Fibroblast of the conjunctiva (primary cell): ENCODE measurements at regions not wholly inside any gene's neighbourhood (a gene's known extent, or its start where the extent isn't known, plus 50 kb on each side); places are given as distances from the start of the nearest gene placed in this dataset.

Experiments
- DNase-seq: peaks from one replicate; pipeline ENCODE4 v3.0.0-alpha.2; 2010; ENCODE audit warnings: low read depth

DNA sequence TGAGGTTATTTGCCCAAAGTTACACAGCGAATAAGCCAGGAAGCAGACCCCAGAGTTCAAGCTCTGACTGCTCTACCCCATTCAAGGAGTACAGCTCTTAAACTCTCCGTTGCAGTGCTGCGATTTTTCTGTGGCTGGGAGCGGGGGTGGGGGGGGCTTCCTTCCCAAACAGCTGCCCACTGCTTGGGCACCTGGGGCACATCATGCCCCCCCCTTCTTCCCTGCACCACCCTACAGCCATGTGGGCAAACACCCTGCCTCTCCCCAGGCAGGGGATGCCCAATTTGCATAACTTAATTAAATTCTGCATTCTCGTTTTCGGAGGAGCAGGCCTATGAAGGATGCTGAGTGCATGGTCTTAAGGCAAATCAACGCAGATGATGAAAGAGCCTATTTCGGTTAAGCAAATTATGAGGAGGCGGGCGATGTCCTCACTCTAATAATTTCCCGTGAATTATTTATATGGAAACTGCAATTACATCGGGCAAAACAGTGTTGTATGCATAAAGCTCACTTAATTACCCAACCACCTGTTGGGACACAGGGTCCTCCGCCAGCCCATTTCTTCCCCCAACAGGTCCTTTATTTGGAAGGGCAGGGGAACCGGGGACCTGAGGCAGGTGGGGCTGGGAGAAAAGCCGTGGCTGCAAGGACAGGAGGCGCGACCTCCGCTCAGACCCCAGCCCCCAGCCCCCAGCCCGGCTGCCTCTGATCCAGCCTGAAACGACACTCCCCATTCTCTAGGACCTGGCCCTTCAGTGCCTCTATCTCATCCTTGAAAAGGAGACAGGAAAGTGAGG lies 610.5 kb downstream of the BUD13 start:
- no peak for DNase-seq

DNA sequence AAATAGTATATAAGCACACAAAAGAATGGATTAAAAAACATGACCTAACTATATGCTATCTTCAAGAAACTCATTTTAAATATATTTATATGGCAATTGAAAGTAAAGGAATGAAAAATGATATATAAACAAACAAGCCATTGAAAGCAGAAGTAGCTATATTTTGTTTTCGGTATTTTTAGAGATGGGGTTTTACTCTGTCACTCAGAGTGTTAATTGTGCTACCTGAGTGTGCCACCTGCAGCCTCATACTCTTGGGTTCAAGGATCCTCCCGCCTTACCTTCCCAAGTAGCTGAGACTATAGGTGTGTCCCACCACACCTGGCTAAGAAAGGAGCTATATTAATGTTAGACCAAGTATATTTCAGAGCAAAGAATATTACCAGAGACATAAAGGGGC lies 624.1 kb downstream of the BUD13 start:
- no peak for DNase-seq

DNA sequence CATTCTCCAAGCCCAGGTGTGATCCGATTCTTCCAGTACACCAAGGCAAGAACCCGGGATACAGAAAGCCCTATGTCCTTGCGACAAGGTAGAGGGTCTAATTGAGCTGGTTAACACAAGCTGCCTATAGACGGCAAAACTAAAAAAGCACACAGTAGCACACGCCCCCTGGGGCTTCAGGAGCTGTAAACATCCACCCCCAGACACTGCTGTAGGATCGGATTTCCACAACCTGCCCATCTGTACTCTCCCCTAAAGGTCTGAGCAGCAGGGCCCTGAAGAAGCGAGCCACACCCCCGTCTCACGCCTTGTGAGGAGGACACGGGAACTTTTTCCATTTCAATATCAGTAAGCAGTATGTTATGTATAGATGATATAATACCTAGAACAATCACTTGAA lies 624.7 kb downstream of the BUD13 start:
- no peak for DNase-seq

DNA sequence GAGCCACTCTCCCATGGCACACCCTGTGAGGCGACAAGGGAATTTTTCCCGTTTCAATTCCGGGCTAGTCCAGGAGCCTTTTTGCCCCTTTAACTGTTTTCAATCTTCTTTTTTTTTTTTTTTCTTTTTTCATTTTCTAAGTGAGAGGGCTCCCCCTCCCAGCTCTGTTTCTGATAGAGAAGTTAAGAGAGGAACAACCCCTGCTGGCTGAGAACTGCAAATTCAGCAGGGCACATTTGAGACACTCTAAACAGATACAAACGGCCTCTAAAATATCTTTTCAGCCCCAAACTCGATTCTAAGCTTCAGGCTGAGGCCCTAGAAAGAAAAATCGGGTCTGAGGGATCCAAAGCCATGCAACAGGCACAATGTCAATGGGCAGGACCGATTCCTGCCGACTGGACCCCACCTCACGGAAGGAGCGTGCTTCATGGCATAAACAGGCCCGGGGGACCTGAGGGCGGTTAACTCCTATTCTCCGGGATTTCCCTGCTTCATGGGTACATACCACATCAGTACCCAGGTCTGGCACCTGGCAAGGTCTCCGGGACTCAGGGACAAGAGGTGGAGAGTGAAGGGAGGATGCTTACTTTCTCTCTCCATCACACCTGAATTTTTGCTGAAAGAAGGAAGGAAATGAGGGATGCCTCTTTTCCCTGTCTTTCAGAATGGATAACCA lies 627.5 kb downstream of the BUD13 start:
- DNase-seq = no peak

DNA sequence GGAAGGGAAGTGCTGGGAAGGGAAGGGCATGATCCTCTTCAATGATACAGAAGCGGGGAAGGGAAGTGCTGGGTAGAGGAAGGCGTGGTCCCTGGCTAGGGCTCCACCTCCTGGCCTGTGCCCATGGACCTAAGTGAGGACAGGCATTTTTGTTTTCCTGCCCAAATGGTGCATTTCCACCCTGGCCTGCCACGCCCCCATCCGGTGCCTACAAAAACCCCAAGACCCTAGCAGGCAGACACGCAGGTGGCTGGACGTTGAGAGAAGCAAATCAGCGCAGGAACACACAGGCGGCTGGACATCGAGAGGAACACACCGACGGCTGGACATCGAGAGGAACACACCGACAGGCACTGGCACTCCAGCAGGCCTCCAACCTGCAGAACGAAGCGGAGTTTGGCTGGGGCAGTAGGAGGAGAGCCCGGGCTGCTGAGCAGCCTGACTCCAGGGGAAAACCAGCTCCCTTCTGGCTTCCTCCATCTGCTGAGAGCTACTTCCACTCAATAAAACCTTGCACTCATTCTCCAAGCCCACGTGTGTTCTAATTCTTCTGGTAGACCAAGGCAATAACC lies 628.3 kb downstream of the BUD13 start:
- DNase-seq = no peak

DNA sequence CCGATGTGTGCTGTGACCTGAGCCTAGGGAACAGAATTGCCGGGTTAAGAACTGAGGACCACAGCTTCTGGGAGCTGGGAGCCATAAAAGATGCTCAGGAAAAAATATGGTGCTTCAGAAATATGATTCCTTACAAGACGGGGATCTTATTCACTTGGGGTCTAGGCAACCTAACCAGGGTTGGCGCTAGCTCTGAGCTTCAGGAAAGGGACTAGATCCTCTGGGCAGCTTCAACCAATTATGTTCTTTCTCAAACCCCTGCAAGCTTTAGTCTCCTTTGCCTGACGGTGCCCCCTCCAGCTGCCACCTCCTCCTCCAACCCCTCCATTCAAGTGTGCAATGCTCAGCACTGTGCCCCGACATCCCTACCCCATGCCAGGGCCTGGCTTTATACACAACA lies 634.1 kb upstream of the CADM1 start:
- no peak for DNase-seq

DNA sequence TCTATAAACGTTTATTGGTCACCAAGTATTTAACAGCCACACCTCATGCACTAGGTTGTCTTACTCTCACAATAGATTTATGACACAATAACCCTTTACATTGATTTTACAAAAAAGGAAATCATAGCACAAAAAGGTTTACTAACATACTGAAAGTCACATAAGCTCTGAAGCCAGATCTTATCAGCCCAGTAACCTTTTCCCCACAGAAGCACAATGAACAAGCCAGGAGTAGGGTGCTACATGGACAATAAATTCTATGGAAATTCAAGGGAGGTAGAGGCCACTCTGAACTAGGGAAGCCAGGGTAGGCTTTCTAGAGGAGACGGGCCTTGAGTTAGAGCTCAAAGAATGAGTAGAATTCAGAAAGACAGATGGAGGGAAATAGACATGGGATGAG lies 633.5 kb upstream of the CADM1 start:
- DNase-seq = no peak

DNA sequence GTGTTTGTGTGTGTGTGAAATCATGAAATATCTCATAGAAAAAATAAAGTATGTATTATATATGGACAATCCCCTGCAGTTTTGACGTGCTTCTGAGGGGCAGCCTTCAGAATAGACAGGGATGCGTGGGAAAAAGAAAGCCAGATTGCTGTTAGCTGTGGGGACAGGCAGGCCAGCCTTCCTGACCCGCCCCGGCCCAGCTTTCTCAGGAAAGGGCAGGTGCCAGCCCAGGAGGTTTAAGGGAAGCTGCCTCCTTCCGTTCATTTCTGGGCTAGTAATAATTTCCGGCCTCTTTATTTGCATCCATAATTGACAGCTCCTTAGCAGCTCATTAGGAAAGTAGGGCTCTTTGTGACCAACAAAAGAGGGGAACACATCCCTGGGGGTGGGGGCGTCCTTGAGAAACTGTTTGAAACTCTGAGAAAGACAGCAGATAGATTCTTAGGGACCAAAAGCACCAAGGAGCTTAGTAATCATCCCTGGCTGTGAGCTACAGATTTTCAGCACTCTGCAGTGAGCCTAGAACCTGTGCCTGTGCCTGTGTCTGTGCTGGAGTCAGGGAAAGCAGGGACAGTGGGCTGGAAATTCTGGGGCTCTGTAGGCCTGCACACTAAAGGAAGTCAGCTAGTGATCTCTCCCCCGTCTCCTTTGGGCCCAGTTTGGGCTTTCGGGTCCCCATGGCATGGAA lies 632.9 kb upstream of the CADM1 start:
- no peak for DNase-seq

DNA sequence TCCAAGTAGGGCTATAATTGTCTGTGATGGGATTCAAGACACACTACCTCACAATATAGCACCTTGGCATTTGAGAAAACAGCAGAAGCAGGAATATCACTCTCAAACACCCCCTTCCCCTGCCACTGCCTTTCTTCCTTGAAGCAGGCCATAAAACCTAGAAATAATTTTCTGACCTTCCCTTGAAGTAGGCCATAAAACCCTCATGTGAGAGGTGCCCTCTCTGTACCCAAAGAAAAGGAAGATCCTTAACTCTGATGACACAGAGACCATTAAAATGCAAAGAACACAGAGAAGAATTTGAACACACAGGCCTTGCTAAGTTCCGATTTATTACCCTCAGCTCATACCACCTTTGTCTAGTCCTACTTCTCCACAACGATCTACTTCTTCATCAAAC lies 631.7 kb upstream of the CADM1 start:
- DNase-seq = no peak

DNA sequence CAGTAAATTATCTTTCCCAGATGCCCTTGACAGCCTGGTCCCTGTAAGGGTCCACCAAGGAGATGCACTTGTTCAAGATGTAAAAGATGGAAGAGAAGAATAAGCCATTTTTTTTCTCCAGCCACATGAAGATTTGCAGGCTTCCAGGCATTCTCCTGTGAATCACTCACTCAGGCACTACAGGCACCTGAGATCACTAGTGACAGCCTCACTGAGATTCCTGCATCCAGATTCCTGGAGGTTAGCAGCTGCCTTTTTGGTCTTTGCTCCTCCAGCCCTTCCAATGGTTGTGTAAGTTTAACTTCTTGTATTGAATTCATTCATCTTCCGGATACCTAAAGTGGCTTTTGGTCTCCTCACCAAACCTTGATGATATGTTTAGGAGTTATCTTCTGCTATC lies 630.2 kb upstream of the CADM1 start:
- no peak for DNase-seq

DNA sequence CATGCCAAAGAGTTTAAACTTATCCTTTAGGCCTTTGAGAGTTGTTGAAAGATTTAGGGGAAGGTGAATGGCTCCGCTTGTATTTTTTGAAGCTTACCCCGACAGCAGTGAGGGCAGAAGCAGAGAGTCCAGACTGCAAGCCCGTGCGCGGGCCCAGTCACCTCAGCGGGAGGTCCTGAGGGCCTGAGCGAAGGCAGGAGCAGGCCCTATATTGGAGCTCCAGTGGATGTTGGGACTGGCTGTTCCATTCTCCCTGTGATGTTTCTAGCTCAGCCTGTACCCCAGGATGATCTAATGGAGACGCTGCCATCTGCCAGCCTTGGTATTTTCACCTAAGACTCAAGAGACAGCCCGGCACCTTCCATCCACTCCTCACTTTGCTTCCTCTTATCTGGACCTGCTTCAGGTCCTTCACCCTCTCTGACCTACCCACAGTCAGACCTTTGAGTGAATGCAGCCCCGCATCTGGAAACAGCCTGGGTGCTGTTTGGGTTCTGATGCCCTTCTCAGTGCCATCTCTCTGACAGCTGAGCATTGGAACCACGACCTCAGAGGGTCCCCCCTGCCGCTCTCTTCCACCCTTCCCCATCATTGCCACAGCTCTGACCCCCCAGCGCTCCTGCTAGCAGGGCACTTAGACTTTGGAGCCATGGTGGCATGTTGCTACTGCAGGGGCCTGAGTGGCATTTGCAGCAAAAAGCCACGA lies 628.2 kb upstream of the CADM1 start:
- no peak for DNase-seq

DNA sequence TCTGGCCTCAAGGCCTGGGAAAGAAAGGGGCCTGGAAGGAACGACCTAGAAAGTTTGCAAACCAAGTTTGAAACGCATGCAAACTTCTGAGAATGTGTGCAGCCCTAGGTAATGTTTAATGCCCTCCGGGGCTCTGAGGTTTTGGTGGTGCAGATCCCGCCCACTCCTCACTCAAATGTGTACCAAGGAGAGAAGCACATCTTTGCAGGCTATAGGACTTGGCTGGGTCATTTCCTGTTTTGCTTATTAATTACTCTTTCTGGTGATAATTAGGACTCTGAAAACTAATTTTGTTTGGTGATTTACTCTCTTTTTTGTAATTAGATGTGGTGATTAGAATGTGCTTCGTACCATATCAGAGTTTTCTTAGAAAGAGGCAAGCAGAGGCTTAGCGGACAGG lies 625.9 kb upstream of the CADM1 start:
- DNase-seq = no peak

DNA sequence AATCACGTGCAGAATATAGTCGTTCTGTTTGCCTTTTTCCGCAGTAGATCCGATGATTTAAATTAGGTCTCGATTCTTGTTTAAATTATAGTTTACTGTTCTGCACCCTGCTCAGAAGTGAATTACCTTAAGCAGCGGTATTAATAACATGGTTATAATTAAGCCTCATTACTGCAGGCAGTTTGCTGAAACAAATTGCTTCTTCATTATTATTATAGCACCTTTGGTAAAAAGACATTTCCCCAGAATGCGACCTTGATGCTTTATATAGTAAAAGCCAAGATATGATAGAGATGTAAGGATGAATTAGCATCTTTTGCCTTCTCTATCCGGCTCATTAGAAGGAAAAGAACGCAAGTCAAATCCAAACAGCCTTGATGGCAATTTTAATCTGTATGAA lies 625.2 kb upstream of the CADM1 start:
- DNase-seq = no peak

DNA sequence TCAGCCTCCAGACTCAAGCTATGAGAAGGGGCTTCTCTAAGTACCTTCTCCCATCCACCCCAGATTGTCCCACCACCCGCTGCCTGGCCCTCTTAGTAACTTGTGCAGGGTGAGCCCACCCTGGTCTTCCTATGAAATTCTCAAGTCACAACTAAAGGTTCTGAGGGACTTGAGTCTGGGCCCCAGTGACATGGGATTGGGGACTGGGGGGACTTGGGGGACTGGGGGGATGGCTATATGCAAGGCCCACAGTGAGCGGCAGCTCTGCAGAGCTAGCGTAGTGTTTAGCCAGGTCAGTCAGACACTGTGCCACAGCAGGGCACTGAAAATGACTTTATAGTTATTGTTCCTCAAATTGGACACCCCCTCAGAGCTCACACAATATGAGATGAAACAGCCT lies 622.3 kb upstream of the CADM1 start:
- no peak for DNase-seq

DNA sequence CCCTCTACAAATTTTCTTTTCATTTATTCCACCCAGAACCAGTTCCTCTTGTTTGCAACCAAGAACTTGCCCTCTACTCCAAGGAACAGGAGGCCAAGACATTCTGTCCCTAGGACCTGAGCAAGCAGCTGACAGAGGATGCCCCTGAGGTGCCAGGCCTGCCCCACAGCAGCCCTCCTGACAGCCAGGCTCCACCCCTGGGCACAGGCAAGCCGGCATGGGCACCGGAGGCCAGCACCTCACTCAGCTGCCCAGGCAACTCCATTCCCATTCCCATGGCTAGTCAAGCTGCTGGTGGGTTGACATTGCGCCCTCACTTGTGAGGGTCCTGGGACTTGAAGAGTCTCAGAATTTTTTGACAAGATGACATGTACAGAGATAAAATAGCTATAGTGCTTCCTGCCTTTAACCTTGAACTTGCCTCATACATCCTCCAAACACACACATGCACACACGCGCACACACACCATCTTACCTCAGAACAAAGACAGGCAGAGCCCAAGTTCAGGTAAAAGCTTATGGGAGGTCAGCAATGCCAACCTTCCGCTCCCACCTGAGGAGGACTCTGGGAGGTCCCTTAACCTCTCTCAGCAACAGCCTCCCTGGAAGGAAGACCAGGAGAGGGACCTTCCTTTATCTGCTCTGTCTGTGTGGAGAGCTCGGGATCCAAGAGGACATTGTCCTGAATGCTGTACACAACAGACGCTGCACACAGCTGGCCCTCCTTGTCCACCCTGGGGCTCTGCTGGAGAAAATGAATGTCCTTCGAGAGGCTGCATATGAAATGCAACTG lies 620.9 kb upstream of the CADM1 start:
- no peak for DNase-seq

DNA sequence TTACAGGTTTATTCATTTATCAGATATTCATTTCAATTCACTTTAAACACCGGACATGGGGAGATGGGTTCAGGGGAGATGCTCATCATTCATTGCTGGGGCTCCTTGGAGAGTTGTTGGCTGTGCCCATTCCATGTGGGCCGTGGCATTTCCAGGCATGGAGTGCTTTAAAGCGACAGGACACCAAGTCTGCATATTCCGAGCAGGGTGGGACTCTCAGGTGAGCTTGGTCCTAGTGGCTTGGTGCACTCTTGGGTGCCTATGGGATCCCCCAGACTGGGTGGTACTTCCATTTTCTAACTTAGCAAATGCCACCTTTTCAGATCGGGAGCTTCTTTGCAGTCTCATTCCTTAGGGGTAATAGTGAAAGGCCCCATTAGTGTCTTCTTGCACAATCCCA lies 619.5 kb upstream of the CADM1 start:
- no peak for DNase-seq

DNA sequence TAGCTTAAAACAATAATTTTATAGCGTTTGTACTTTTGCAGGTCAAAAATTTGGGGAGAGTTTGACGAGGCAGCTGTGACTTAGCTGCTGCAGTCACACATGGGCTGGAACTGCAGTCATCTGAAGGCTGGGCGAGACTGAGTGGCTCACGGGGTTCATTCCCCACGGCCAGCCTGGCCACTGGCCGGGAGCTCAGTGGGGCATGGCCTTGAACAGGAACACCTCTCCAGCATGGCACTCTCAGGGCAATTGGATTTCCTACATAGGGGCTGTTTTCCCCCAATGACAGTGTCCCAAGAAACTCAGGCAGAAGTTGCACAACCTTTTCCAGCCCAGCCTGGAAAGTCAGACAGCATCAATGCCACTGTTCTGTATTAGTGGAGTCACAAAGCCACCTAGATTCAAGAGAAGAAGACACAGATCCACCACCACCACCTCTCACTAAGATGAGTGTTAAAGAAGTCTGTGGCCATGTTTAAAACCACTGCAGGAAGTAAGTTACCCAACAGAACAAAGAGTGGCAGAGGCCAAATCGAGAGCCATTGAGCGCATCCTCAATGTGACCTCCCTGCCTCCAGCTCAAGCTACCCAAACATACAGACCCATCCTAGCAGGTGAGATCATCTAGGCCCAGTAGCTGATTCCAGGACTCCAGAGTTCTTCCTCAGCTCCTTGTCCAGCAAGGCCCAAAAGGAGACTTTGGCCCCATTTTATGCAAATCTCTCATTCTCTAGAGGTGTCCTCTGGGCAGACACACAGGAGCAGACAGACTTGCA lies 618.7 kb upstream of the CADM1 start:
- no peak for DNase-seq

DNA sequence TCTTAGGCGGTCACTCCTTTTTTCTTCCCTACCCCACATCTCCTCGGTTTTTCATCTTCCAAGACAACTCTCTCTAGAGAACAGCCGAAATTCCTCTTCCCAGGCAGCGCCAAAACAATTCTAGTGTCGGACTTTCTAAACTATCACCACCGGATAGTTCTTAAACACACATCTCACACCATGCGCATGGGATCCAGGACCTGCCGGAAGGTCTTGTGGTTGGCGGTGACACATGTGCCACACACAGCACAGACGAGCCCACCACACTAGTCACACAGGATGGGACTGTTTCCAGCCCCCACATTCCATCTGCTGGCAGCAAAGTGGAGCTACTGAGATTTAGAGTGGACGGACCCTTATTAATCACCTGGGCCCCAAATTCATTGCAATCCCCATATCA lies 614.9 kb upstream of the CADM1 start:
- DNase-seq = no peak

DNA sequence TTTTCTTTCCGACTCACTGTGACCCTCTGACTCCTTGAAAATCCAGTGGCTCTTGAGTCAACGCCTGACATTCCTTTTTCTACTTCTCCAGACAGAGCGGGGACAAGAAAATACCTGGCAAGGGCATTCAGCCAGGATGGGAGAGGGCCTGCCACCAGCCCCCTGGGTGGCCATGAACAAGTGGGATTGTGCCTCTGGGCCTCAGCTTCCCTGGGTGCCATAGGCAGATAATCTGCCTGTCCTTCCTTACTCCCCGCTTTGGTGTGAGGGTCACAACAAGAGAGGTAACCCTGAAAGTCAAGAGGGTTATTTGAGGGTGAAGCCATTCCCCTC lies 613.9 kb upstream of the CADM1 start:
- no peak for DNase-seq

DNA sequence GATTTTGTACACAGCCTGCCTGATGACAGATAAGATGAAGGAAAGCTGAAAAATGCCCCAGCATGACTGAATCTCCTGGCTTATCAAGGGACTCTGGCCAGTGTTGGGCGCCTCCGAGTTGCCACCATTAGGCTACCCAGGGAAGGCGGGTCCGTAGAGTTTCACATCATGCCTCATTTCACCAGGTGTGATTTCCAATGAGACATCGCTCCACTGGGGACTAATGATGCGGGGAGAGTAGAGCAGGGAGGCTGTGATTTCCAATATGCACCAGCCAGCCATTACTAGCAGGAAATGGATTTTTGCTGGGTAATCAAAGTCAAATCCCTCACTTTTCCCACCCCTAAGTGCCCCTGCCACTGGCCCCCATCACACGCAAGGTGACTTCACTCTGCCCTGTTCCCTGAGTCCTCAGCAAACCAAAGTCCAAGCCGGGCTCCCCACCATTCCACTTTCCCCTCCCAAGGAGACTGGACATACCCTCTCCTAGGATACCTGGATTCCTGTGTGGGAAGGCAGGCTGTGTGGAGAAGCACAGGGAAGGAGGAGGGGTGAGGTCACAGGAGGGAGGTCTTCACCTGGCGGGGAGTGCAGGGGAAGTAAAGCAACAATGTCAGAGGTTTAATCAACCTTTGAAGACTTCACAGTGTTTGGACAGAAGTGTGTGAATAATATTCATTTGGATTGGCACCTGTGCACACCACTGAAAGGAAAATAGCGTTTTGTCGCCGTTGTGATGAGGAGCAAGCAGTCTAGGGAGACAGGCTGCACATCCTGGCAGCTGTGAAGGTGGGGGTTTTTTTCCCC lies 613.3 kb upstream of the CADM1 start:
- no peak for DNase-seq
